ENCODE measurements at regions not wholly inside any gene's neighbourhood (a gene's known extent, or its start where the extent isn't known, plus 50 kb on each side); places are given as distances from the start of the nearest gene placed in this dataset.

- H3K79me2 ChIP-seq (ENCODE audit: insufficient read depth, low read length): no peaks in the 10 kb centered on the region
- no peaks in the 10 kb centered on the region for H3K27me3 ChIP-seq (ENCODE audit: control insufficient read depth in 2 of 2, insufficient read depth in 2 of 2, low read length in 2 of 2)
- peaks cover 0 to 2% (median 0%) of the 10 kb centered on the region in 3 donors for H3K27me3 Mint-ChIP-seq (ENCODE audit: low read depth in 3 of 3)
- H3K9me3 Mint-ChIP-seq: peaks cover 0 to 16% (median 5%) of the 10 kb centered on the region in 7 donors
- H4K20me1 ChIP-seq (ENCODE audit: insufficient read depth, low read length): no peaks in the 10 kb centered on the region
- DNase-seq: no peak
- H3K27ac Mint-ChIP-seq: no peak overlapping the region
- no peak overlapping the region for H3K4me2 ChIP-seq (replicated peaks; ENCODE audit: extremely low read depth, low read length, poor library complexity, severe bottlenecking)
- WGBS (ENCODE audit: insufficient coverage): 80% methylated on average over 1 of the region's 4 CpGs
- TF ChIP-seq, protein P1, sequence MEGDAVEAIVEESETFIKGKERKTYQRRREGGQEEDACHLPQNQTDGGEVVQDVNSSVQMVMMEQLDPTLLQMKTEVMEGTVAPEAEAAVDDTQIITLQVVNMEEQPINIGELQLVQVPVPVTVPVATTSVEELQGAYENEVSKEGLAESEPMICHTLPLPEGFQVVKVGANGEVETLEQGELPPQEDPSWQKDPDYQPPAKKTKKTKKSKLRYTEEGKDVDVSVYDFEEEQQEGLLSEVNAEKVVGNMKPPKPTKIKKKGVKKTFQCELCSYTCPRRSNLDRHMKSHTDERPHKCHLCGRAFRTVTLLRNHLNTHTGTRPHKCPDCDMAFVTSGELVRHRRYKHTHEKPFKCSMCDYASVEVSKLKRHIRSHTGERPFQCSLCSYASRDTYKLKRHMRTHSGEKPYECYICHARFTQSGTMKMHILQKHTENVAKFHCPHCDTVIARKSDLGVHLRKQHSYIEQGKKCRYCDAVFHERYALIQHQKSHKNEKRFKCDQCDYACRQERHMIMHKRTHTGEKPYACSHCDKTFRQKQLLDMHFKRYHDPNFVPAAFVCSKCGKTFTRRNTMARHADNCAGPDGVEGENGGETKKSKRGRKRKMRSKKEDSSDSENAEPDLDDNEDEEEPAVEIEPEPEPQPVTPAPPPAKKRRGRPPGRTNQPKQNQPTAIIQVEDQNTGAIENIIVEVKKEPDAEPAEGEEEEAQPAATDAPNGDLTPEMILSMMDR (IDR thresholded peaks at IDR 0.05): no peak
- no peaks in the 10 kb centered on the region for H3K4me1 ChIP-seq (ENCODE audit: control insufficient read depth in 1 of 2, insufficient read depth in 2 of 2, low read length in 2 of 2)
- no peak overlapping the region for H3K4me3 Mint-ChIP-seq
- no peak overlapping the region for H3K4me3 ChIP-seq (replicated peaks in 1 of 3; ENCODE audit: low read depth in 2 of 3, low read length in 3 of 3)
- no peak overlapping the region for H3K9ac ChIP-seq (ENCODE audit: insufficient read depth, low read length, poor library complexity, severe bottlenecking)
- H2AFZ ChIP-seq (ENCODE audit: insufficient read depth, low read depth, low read length, poor library complexity, severe bottlenecking): no peak overlapping the region
- peaks cover 0 to 8% of the 10 kb centered on the region in 2 donors for H3K9me3 ChIP-seq (replicated peaks in 1 of 2; ENCODE audit: control insufficient read depth in 1 of 2, insufficient read depth in 1 of 2, low read length in 2 of 2)
- H3K27ac ChIP-seq (ENCODE audit: low read depth in 1 of 2, low read length in 2 of 2): no peak overlapping the region
- peaks cover 5% of the 10 kb centered on the region for H3K4me1 Mint-ChIP-seq
- intact Hi-C loops (cut with micrococcal nuclease): no loop called here
- H3K36me3 Mint-ChIP-seq: no peaks in the 10 kb centered on the region
- no peaks in the 10 kb centered on the region for H3K36me3 ChIP-seq (replicated peaks in 1 of 2; ENCODE audit: control insufficient read depth in 1 of 2, insufficient read depth in 2 of 2, low read length in 2 of 2)
These were observed 335.8 kb upstream of the MBL2 start for GRCh38 chr10:53108317-53108934.

DNA sequence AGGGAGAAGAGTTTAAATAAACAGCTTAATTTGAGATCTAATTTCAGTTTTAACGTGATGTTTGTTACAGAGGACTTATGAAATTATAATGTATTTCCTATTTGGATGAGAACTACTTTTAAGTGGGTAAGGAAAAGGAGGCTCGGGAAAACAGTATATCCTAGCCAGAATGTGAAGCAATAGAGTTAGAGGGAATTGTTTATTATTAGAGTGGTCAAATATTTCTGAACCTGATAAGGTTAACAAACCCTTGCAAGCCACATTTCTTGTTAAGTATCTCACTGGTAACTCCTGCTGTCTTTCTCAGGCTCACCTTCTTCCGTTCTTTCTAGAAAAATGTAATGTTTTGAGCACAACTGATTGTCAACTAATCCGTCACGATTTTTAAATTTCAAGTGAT, 335.1 kb upstream of the MBL2 start:
- no peaks in the 10 kb centered on the region for H3K36me3 Mint-ChIP-seq
- intact Hi-C loops (cut with micrococcal nuclease): no loop called here
- Histone ChIP-seq H3K4me2 (replicated peaks; ENCODE audit: extremely low read depth, low read length, poor library complexity, severe bottlenecking) (no peak overlapping the region), H3K36me3 (replicated peaks in 1 of 2; ENCODE audit: control insufficient read depth in 1 of 2, insufficient read depth in 2 of 2, low read length in 2 of 2) (no peaks in the 10 kb centered on the region), H3K27ac (ENCODE audit: low read depth in 1 of 2, low read length in 2 of 2) (no peak overlapping the region), H3K79me2 (ENCODE audit: insufficient read depth, low read length) (no peaks in the 10 kb centered on the region), H3K27me3 (ENCODE audit: control insufficient read depth in 2 of 2, insufficient read depth in 2 of 2, low read length in 2 of 2) (no peaks in the 10 kb centered on the region), H3K9ac (ENCODE audit: insufficient read depth, low read length, poor library complexity, severe bottlenecking) (no peak overlapping the region), H3K9me3 (replicated peaks in 1 of 2; ENCODE audit: control insufficient read depth in 1 of 2, insufficient read depth in 1 of 2, low read length in 2 of 2) (peaks cover 0 to 8% of the 10 kb centered on the region in 2 donors), H4K20me1 (ENCODE audit: insufficient read depth, low read length) (no peaks in the 10 kb centered on the region), H3K4me1 (ENCODE audit: control insufficient read depth in 1 of 2, insufficient read depth in 2 of 2, low read length in 2 of 2) (no peaks in the 10 kb centered on the region), H3K4me3 (replicated peaks in 1 of 3; ENCODE audit: low read depth in 2 of 3, low read length in 3 of 3) (no peak overlapping the region), H2AFZ (ENCODE audit: insufficient read depth, low read depth, low read length, poor library complexity, severe bottlenecking) (no peak overlapping the region)
- 100% methylated on average over 1 of the region's 5 CpGs for WGBS (ENCODE audit: insufficient coverage)
- TF ChIP-seq, protein P1 (IDR thresholded peaks at IDR 0.05): no peak
- no peak for DNase-seq
- peaks cover 0 to 13% (median 5%) of the 10 kb centered on the region in 7 donors for H3K9me3 Mint-ChIP-seq
- H3K27me3 Mint-ChIP-seq (ENCODE audit: low read depth in 3 of 3): peaks cover 0 to under 1% (median 0%) of the 10 kb centered on the region in 3 donors
- H3K4me1 Mint-ChIP-seq: peaks cover 5% of the 10 kb centered on the region
- no peak overlapping the region for H3K4me3 Mint-ChIP-seq
- H3K27ac Mint-ChIP-seq: no peak overlapping the region
